Skeletal muscle cell (primary cell): ENCODE measurements at regions not wholly inside any gene's neighbourhood (a gene's known extent, or its start where the extent isn't known, plus 50 kb on each side); places are given as distances from the start of the nearest gene placed in this dataset.
"Not testable (repeated sequence)": the region's sequence is repeated elsewhere in the genome, so short reads cannot be mapped to it uniquely, and the experiment has no call there.

ENCODE experiments used
- DNase-seq: peaks from one replicate; pipeline ENCODE4 v3.0.0-alpha.2; 2010; ENCODE audit warnings: low read depth
- H3K4me3 ChIP-seq: 2 replicates; pipeline ENCODE4 v1.5.1; 2011; ENCODE audit warnings: low read depth, mild to moderate bottlenecking, control low read depth, low read length, moderate library complexity

DNA sequence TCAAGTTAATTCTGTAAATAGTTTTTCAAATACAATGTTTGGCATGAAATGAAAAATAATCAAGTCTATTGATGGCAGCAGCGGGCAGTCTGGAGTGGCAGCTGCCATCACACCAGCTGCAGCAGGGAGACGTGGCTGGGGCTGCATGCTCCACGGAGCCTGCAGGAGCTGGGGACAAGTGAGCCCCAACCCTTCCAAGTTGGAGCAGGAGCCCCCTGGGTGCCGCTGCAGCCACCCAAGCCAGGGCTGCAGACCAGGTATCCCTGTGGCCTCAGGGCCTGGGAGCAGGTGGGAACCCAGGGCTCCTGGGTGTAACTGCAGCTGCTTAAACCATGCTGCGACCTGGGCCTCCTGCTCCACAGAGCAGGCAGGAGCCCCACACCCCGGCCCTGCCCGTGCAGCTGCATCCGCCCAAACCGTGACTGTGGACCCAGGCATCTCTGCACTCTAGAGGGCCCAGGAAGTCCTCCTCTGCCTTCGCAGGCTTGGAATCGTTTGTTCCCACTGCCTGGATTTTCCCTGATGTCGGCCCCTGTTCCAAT lies 257.4 kb downstream of the PLOD2 start:
- DNase-seq = no peak

DNA sequence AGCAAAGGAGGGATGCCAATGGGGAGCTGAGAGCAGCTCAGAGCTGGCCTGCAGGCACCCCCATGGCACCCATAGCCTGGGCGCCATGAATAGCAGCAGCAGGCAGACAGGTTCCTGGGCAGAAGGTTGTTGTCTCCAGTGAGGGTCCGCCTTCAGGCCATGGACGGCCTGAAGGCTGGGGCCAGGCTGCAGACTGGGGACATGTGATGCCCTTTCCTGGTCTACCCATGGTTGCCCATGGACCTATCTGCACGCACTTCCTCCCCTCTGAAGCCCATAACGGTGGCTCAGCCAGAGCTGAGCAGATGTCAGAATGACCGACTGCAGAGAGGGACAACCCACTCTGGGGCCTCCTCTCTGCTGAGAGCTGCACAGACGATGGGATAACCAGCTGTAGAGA lies 256.8 kb downstream of the PLOD2 start:
- DNase-seq = no peak
- H3K4me3 ChIP-seq = no peak overlapping the region

More for the DNA sequence above, 257.4 kb downstream of the PLOD2 start:
- no peak overlapping the region for H3K4me3 ChIP-seq

DNA sequence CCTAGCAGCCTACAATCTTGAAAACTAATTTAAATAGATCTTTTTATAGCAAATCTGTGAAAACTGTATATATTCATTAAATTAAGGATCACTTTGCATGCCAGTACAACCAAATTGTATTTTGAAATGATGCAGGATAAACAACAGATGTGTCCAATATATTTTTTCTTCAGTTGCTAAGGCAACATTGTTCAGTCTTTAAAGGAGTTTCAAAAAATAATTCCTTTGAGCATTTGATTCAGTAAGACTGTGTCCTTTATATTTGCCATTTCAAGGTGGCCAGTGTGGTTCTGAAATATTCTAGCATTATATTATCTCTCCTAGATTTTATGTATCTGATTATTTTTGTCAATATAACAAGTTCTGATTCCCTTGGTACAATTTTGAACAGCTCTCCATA lies 254.7 kb downstream of the PLOD2 start:
- no peak for DNase-seq
- H3K4me3 ChIP-seq = no peak overlapping the region

DNA sequence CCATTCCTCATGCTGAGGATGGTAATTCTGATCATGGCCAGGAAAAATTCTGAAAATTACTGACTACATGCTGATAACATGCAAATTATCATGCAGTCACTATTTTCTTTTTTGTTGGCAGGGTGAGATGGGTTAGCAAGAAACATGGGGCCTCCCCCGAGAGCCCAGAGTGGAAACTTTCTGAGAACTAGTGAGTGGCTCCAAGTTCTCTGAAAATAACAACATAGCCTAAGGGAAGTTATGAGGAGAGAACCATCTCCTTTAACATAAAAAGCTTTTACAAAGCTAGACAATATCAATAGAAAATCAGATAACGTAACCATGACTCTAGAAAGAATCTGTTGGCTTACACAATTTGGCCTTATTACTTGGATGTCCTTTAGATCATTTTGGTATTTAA lies 254.2 kb downstream of the PLOD2 start:
- no peak overlapping the region for H3K4me3 ChIP-seq
- DNase-seq = no peak

DNA sequence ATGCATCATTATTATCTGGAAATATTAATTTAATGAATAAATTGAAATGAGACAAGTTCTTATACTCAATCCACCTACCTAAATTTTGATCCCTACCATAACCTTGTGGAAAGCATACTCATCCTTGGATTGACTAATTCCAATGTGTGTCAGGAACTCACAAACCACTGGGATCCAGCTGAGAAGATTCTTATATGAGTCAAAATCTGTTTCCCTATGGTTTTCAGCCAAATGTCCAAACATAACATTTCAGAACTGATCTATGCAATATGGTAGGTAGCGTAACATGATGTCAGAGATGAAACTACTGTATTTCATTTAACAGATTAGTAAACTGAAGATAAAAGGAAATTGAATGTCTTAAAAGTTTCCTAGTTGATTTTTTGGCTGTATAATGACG lies 250.0 kb downstream of the PLOD2 start:
- H3K4me3 ChIP-seq = no peak overlapping the region
- DNase-seq = no peak

DNA sequence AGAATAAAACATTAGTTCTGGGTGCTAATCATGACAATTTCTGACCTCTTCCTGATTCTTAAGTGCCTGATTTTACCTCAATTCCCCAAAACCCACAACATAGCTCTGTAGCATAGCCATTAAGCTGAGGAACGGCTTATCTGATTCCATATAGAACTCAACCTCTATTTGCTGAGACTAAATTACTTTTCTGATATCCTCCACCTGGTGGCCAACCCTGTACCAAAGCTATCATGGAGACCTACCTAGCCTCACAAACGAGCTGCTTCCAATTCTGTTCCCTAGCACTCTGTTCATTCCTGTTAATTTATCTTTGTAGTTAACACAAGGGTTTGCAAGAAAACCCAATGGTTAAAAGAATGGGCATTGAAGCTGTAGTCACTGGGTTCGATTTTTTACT lies 245.2 kb downstream of the PLOD2 start:
- no peak overlapping the region for H3K4me3 ChIP-seq
- DNase-seq = no peak

DNA sequence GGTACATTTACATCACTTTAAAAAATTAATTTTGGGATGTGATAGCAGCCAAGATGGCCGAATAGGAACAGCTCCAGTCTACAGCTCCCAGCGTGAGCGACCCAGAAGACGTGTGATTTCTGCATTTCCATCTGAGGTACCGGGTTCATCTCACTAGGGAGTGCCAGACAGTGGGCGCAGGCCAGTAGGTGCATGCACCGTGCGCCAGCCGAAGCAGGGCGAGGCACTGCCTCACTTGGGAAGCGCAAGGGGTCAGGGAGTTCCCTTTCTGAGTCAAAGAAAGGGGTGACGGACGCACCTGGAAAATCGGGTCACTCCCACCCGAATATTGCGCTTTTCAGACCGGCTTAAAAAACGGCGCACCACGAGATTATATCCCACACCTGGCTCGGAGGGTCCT lies 233.2 kb downstream of the PLOD2 start:
- H3K4me3 ChIP-seq = not testable (repeated sequence)

DNA sequence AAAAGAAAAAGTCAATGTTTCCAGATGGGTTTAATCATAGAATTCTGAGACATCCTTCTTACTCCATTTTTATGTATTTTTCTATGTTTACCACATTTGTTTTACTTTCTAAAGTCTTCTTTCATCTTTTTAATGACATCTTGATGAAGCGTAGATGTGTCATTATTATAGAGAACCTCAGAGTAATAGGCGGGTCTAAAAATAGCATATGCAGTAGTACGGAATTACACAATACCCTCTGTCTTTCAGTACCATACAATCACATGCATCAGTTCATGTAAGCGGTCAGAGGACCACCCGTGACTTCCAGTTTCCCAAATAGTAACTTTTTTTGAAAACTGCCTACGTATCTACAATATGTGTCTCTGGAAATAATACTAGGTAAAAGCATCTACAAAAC lies 224.0 kb downstream of the PLOD2 start:
- no peak for DNase-seq
- H3K4me3 ChIP-seq = no peak overlapping the region

More for the DNA sequence above, 233.2 kb downstream of the PLOD2 start:
- DNase-seq = not testable (repeated sequence)

DNA sequence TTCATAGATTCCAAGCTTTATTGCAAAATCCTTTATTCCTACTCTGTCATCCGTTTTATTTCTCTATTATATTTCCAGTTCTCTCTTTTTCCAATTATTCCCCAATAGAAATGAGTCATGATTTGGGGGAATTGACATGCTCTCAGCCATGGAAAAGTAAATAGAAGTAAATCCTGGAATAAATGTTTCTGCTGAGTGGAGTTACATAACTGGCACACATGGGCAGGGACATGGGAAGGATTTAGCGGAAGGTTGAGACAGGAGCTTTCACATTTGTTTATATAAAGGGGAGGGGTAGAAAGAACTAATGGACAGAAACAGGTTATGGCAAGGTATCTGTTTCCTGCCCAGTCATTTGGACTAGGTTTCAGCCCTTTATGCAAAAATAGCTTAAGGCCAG lies 221.6 kb downstream of the PLOD2 start:
- DNase-seq = no peak
- no peak overlapping the region for H3K4me3 ChIP-seq

DNA sequence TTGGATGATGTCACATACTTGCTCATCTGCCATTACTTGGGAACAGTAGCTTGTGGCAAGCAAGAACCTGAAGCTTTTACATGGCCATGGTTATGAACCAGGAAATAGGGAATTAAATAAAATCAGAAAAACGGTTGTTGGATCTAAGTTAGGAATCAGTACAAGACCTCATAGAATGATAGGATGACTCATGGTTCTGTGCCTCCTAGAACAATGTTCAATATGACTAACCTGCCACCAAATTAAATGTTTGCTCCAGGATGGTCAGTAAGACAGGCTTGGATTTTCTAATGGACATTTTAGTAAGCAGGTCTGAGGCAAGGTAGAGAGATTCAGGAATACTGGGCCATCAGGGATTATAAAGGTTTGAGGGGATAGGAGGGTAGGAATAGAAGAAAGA lies 218.9 kb downstream of the PLOD2 start:
- no peak for DNase-seq
- no peak overlapping the region for H3K4me3 ChIP-seq

DNA sequence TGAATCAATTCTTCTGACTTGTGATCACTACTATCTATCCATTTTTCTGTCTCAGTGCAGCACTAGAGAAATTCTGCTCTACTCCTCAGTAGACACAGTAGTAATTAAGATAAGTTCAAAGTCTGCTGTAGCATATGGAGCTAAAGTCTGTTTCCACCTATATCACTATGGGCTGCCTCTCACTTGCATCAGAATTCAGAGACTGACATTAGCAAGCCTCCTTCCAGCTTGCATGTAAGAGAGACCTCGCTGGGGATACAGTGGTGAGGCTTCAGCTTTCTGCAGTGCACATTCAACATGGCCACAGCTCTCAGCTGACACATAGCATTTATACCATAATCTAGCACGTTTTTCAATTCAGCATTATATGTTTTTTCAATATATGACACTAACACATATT lies 217.0 kb downstream of the PLOD2 start:
- no peak overlapping the region for H3K4me3 ChIP-seq
- no peak for DNase-seq

DNA sequence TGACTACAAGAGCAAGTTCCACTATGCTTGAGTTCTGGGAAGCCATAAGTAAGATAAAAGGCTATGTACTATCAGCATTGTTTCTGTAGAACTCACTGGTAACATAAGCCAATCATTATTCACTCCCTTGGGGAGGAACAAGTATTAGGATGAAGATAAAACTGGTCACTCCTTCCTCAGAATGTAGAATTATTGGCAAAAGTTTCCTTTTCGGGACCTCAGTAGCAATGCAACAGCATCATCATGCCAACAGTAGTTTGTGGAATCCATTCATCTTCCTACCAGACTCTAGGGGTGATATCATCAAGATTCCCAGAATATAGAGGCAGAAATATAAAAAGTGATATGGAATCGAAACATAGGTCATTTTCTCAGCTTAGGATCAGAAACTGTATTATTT lies 209.5 kb downstream of the PLOD2 start:
- no peak overlapping the region for H3K4me3 ChIP-seq
- DNase-seq = no peak

DNA sequence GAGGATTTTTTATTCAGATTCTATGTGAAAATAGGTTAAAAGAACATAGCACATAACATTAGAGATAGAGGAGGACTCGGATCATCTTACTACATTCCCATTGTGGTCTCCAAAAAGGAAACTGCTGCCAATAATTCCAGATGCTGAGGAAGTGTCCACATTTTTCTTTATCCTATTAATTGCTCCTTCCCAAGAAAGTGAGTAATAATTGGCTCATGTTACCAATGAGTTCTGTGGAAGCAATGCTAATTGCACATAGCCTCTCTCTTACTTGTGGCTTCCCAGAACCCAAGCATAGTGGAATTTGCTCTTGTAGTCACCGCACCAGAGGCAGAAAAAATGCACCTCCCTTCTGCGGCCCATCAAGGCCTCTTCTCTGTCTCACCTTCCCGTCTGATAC lies 208.4 kb downstream of the PLOD2 start:
- DNase-seq = peak; percentile 77

DNA sequence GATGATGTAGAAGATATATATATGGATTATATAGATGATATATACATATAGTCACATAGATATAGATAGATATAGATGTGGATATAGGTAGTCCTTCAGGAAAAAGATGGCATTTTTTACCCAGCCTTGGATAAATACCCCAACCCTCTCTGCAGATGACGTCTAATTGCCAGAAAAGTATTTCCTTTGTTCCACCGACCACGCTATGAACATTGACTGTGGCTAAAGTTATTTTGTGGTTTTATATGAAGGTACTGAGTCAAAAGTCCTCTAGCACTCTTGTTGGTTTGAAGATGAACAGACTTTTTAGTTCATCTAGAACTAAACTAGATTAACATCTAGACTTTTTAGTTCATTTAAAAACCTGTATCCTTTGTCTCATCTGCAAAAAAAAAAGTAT lies 207.7 kb downstream of the PLOD2 start:
- DNase-seq = no peak
- no peak overlapping the region for H3K4me3 ChIP-seq

More for the DNA sequence above, 208.4 kb downstream of the PLOD2 start:
- no peak overlapping the region for H3K4me3 ChIP-seq

DNA sequence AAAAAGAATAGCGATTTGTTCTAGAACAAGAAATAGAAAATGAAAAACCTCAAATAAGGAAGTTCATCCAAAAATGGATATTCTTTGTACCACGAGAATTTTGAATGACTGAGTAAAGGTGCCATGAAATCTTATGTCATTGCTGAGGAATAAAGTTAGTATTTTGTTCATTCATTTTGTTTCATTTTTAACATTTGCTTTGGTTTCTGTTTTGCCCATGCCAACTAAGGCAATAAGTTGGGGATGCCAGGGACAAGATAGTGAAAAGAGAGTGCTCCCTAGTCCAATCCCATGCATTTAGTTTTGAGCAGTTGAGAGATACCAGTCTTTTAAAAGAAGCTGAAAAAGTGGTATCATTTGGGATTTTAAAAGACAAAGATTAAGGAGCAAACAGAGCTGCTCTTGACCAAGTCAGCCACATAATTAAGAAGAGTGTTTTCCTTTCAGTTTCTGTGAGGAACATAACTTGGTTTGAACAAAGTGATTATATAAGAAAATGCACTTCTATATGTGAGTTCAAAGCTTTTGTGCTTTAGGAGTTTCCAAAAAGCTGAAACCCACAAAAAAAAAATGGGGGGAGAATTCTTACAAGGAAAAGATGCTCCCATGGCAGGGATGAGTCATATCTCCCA lies 201.4 kb downstream of the PLOD2 start:
- DNase-seq = no peak
- H3K4me3 ChIP-seq = no peak overlapping the region

DNA sequence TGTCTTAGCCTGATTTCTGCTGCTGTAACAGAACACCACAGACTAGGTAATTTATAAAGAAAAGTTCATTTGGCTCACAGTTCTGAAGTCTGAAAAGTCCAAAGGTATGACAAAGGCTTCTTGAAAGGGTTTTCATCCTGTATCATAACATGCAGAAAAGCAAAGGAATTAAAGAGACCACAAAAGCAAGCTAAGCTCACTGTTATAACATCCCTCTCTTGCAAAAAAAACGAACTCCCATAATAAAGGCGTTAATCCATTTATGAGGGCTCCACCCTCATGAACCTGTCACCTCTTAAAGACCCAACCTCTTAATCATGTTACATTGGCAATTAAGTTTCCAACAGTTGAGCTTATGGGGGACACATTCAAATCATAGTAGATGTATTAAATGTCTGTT lies 197.9 kb downstream of the PLOD2 start:
- no peak for DNase-seq
- no peak overlapping the region for H3K4me3 ChIP-seq

DNA sequence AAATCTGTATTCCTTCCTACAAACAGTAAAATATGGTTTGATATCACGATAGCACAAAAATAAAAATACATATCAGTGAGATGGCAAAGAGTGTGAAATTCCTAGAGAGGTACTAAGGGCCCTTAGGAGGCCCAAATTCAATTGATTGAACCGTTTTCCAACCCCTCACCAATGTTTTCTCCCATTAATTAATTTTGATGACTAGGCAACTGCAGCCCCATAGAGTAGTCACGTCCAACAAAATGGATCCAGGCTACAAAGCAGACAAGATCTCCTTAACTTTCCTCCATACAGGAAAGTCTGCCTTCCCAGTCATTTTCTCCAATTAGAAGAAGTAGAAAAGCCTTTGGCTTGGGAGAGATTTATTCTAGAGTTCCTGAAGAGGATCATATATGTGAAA lies 193.9 kb downstream of the PLOD2 start:
- no peak for DNase-seq
- H3K4me3 ChIP-seq = no peak overlapping the region

DNA sequence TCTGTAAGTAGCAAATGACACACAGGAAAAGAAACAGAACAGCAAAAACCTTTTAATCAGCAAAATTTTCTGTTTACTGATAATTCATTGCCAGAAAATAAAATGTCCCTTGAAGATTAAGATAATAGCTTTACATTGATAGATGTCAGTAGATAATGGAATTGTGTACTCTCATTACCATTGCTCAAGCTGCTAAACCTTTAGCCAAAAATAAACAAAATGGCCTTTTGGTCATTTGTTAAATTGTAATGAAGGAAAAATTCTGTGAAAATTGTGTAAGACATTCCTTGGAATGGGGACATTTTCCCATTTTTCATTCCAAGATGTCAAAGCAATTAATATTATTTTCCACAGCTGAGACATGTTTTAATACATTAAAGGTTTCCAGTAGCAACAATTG lies 189.8 kb downstream of the PLOD2 start:
- H3K4me3 ChIP-seq = no peak overlapping the region
- no peak for DNase-seq

DNA sequence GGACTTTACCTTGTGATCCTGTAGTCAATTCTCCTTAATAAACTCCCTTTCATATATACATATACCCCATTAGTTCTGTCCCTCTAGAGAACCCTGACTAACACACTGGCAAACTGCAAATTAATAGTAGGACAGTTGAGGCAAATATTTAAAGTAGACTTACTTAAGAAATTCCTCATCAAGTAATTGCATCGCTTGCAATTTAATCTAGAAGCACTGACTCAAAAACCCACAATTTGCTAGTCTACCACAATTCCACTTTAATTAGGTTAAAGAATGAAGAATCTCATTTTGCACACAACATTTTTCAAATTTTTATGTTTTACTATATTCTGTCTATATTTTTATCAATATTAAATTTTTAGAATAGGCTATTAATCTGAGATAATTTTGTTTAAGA lies 188.1 kb downstream of the PLOD2 start:
- no peak for DNase-seq
- no peak overlapping the region for H3K4me3 ChIP-seq

DNA sequence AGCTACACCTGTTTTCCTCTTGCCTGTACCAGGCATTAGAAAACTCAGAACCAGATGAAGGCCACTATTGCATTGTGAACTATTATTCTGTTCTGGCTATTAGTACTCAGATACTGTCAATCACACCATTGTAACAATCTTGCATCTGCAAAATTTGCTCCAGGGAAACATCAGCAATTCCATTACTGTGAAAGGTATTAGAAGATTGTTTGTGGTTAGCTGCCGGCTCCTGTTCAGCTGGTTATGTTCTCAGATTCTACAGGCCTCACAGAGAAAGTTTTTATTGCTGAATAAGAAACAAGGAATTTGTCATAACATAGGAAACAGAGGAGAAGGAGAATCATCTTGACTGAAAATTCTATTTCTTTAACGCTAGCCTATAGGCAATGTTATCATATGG lies 179.9 kb downstream of the PLOD2 start:
- no peak overlapping the region for H3K4me3 ChIP-seq
- no peak for DNase-seq

DNA sequence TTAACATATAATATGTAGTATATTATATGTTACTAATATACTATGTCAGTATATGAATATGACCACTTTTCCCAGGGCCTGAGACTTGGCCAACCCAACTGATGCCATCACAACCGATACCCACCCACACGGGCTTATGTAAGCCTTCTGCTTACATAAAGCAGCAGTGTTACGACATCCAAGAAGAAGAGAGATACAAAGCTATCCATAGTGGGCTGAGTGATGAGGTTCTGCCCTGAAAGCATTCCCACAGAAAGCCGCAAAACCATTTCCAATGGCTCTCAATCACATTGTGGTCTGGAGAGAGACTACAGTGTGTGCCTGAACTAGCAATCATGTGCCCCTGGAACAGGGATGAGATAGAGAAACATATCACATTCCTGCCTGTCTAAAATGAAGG lies 177.9 kb downstream of the PLOD2 start:
- H3K4me3 ChIP-seq = no peak overlapping the region
- peak; percentile 10 for DNase-seq
